IMR-90 (cell line): ENCODE measurements at regions not wholly inside any gene's neighbourhood (a gene's known extent, or its start where the extent isn't known, plus 50 kb on each side); places are given as distances from the start of the nearest gene placed in this dataset.

Experiments used
- POLR2A ChIP-seq: IDR thresholded peaks from 2 replicates; pipeline ENCODE4 v1.6.1; 2012; ENCODE audit warnings: mild to moderate bottlenecking, low read depth, low read length
- TF ChIP-seq, protein P1 (sequence below): fragments of 150-350 bp; IDR thresholded peaks from 2 replicates; pipeline ENCODE4 v1.6.1; 2016; ENCODE audit warnings: low read depth, mild to moderate bottlenecking, low read length, moderate library complexity, borderline replicate concordance

DNA sequence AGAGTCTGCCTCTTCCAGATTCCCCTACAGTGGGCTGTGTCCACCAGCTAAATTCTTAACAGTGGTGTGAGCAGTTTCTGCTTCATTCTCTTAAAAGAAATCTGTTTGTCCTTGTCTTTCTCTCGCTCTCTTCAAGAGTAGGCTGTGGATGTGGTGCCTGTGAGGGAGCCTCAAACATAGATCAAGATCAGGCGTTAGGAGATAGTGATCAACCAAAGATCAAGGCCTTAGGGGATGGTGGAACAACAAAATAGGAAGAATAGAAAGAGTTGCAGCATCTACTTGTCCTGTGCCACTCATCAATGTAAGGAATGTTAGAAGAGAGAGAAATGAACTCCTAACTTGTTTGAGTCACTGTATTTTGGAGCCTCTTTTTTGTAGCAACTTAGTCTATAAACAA, 144.2 kb downstream of the AASDH start:
- no peak for TF ChIP-seq POLR2A
- TF ChIP-seq, protein P1, sequence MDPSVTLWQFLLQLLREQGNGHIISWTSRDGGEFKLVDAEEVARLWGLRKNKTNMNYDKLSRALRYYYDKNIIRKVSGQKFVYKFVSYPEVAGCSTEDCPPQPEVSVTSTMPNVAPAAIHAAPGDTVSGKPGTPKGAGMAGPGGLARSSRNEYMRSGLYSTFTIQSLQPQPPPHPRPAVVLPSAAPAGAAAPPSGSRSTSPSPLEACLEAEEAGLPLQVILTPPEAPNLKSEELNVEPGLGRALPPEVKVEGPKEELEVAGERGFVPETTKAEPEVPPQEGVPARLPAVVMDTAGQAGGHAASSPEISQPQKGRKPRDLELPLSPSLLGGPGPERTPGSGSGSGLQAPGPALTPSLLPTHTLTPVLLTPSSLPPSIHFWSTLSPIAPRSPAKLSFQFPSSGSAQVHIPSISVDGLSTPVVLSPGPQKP = no peak
